Neural cell (in vitro differentiated cells): ENCODE measurements at regions not wholly inside any gene's neighbourhood (a gene's known extent, or its start where the extent isn't known, plus 50 kb on each side); places are given as distances from the start of the nearest gene placed in this dataset.
A peak's percentile ranks its signal among the peaks of the same experiment; 100 is the strongest.

Experiments
- H2AFZ ChIP-seq: fragments of 200-600, 300-800 bp; sonication (generic), shearing (Covaris generic); 2 replicates; pipeline ENCODE4 v1.6.0; 2014; ENCODE audit warnings: low read depth, mild to moderate bottlenecking, antibody characterized with exemption, low read length, moderate library complexity
- H3F3A ChIP-seq: fragments of 200-600 bp; shearing (Covaris generic); 2 replicates; pipeline ENCODE4 v1.6.1; 2016; ENCODE audit warnings: mild to moderate bottlenecking, moderate library complexity, mixed read lengths, antibody characterized with exemption, low read length; ENCODE audit not compliant: insufficient read depth, poor library complexity, severe bottlenecking
- H3K27ac ChIP-seq: fragments of 200-600, 300-800 bp; sonication (generic), shearing (Covaris generic); 2 replicates; pipeline ENCODE4 v1.5.1; 2014; ENCODE audit warnings: mild to moderate bottlenecking, low read length, moderate library complexity
- H3K27me3 ChIP-seq: fragments of 300-800, 200-600 bp; sonication (generic), shearing (Covaris generic); 2 replicates; pipeline ENCODE4 v1.6.0; 2014; ENCODE audit warnings: mild to moderate bottlenecking, low read depth, low read length, moderate library complexity; ENCODE audit not compliant: insufficient read depth
- H3K36me3 ChIP-seq: fragments of 300-800, 200-600 bp; sonication (generic), shearing (Covaris generic); 2 replicates; pipeline ENCODE4 v1.5.1; 2014; ENCODE audit warnings: mild to moderate bottlenecking, antibody characterized with exemption, low read length, moderate library complexity; ENCODE audit not compliant: insufficient read depth
- H3K4me2 ChIP-seq: fragments of 300-800, 200-600 bp; sonication (generic), shearing (Covaris generic); 2 replicates; pipeline ENCODE4 v1.6.0; 2014; ENCODE audit warnings: mild to moderate bottlenecking, low read length
- H3K4me3 ChIP-seq: fragments of 300-800, 200-600 bp; sonication (generic), shearing (Covaris generic); 2 replicates; pipeline ENCODE4 v1.5.1; 2014; ENCODE audit warnings: mild to moderate bottlenecking, low read length, moderate library complexity
- H3K79me2 ChIP-seq: fragments of 200-600 bp; shearing (Covaris generic); replicated peaks from 2 replicates; pipeline ENCODE4 v1.6.0; 2014; ENCODE audit warnings: mild to moderate bottlenecking, low read length, moderate library complexity; ENCODE audit not compliant: insufficient read depth
- H3K9ac ChIP-seq: fragments of 300-800, 200-600 bp; sonication (generic), shearing (Covaris generic); 2 replicates; pipeline ENCODE4 v1.6.1; 2016; ENCODE audit warnings: mild to moderate bottlenecking, low read length, mixed read lengths
- H3K9me2 ChIP-seq: fragments of 200-600 bp; shearing (Covaris generic); 2 replicates; pipeline ENCODE4 v1.6.1; 2016; ENCODE audit warnings: mild to moderate bottlenecking, low read length, mixed read lengths; ENCODE audit not compliant: insufficient read depth
- H3K9me3 ChIP-seq: fragments of 200-600, 300-800 bp; sonication (generic), shearing (Covaris generic); 2 replicates; pipeline ENCODE4 v1.6.1; 2016; ENCODE audit warnings: mild to moderate bottlenecking, mixed run types, low read length, moderate library complexity, mixed read lengths
- H4K20me1 ChIP-seq: fragments of 200-600 bp; shearing (Covaris generic); 2 replicates; pipeline ENCODE4 v1.6.1; 2016; ENCODE audit warnings: mild to moderate bottlenecking, mixed run types; ENCODE audit not compliant: insufficient read depth
- CTCF ChIP-seq: fragments of 450-650 bp; IDR thresholded peaks from 2 replicates; pipeline ENCODE4 v1.5.1; 2014; ENCODE audit warnings: antibody characterized with exemption, mild to moderate bottlenecking, moderate library complexity; ENCODE audit not compliant: poor library complexity, severe bottlenecking
- EP300 ChIP-seq: fragments of 450-650 bp; conservative IDR thresholded peaks from 2 replicates; pipeline ENCODE4 v1.6.1; 2014; ENCODE audit warnings: antibody characterized with exemption, mild to moderate bottlenecking, moderate library complexity; ENCODE audit not compliant: poor library complexity, severe bottlenecking
- EZH2 ChIP-seq: fragments of 200-600, 300-800 bp; shearing (Covaris generic), sonication (generic); IDR thresholded peaks from 2 replicates; pipeline ENCODE4 v1.6.1; 2014; ENCODE audit warnings: antibody characterized with exemption, low read length, borderline replicate concordance, mild to moderate bottlenecking; ENCODE audit not compliant: insufficient read depth, poor library complexity, severe bottlenecking
- MXI1 ChIP-seq: fragments of 450-650 bp; conservative IDR thresholded peaks from 2 replicates; pipeline ENCODE4 v1.6.1; 2014; ENCODE audit warnings: antibody characterized with exemption, mild to moderate bottlenecking; ENCODE audit not compliant: poor library complexity, severe bottlenecking
- POLR2AphosphoS5 ChIP-seq: IDR thresholded peaks from 2 replicates; pipeline ENCODE4 v1.6.1; 2012
- RAD21 ChIP-seq: fragments of 450-650 bp; conservative IDR thresholded peaks from 2 replicates; pipeline ENCODE4 v1.6.1; 2014; ENCODE audit warnings: antibody characterized with exemption, mild to moderate bottlenecking, moderate library complexity
- SMC3 ChIP-seq: fragments of 450-650 bp; conservative IDR thresholded peaks from 2 replicates; pipeline ENCODE4 v1.6.1; 2014; ENCODE audit warnings: antibody characterized with exemption, mild to moderate bottlenecking, moderate library complexity; ENCODE audit not compliant: poor library complexity
- TAF1 ChIP-seq: IDR thresholded peaks from 2 replicates; pipeline ENCODE4 v1.6.1; 2012; ENCODE audit warnings: low read depth
- TF ChIP-seq, protein P1 (sequence below): IDR thresholded peaks from 2 replicates; pipeline ENCODE4 v1.6.1; 2012; ENCODE audit warnings: borderline replicate concordance

- H3K36me3 ChIP-seq, result no peaks in the 10 kb centered on the region
- H3K27ac ChIP-seq, result no peak overlapping the region
- TF ChIP-seq EP300 (no peak), POLR2AphosphoS5 (no peak), MXI1 (no peak), CTCF (peak; percentile 75), RAD21 (peak; percentile 74), SMC3 (peak; percentile 74), EZH2 (no peak), TAF1 (no peak)
- TF ChIP-seq, protein P1, sequence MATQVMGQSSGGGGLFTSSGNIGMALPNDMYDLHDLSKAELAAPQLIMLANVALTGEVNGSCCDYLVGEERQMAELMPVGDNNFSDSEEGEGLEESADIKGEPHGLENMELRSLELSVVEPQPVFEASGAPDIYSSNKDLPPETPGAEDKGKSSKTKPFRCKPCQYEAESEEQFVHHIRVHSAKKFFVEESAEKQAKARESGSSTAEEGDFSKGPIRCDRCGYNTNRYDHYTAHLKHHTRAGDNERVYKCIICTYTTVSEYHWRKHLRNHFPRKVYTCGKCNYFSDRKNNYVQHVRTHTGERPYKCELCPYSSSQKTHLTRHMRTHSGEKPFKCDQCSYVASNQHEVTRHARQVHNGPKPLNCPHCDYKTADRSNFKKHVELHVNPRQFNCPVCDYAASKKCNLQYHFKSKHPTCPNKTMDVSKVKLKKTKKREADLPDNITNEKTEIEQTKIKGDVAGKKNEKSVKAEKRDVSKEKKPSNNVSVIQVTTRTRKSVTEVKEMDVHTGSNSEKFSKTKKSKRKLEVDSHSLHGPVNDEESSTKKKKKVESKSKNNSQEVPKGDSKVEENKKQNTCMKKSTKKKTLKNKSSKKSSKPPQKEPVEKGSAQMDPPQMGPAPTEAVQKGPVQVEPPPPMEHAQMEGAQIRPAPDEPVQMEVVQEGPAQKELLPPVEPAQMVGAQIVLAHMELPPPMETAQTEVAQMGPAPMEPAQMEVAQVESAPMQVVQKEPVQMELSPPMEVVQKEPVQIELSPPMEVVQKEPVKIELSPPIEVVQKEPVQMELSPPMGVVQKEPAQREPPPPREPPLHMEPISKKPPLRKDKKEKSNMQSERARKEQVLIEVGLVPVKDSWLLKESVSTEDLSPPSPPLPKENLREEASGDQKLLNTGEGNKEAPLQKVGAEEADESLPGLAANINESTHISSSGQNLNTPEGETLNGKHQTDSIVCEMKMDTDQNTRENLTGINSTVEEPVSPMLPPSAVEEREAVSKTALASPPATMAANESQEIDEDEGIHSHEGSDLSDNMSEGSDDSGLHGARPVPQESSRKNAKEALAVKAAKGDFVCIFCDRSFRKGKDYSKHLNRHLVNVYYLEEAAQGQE, result no peak
- H3F3A ChIP-seq, result no peaks in the 10 kb centered on the region
- no peak overlapping the region for H2AFZ ChIP-seq
- no peaks in the 10 kb centered on the region for H4K20me1 ChIP-seq
- no peaks in the 10 kb centered on the region for H3K9me2 ChIP-seq
- H3K9me3 ChIP-seq, result no peaks in the 10 kb centered on the region
- no peak overlapping the region for H3K4me2 ChIP-seq
- no peak overlapping the region for H3K4me3 ChIP-seq
- no peaks in the 10 kb centered on the region for H3K79me2 ChIP-seq
- H3K27me3 ChIP-seq, result no peaks in the 10 kb centered on the region
- no peak overlapping the region for H3K9ac ChIP-seq
Measured at GRCh38 chr14:48398675-48399282, 723.4 kb upstream of the MDGA2 start.

- H3K27me3 ChIP-seq, result no peaks in the 10 kb centered on the region
- TF ChIP-seq SMC3 (no peak), TAF1 (no peak), EZH2 (no peak), MXI1 (no peak), RAD21 (no peak), POLR2AphosphoS5 (no peak), EP300 (no peak), CTCF (no peak)
- TF ChIP-seq, protein P1, result no peak
- H3K9ac ChIP-seq, result no peak overlapping the region
- no peak overlapping the region for H3K27ac ChIP-seq
- H3K4me2 ChIP-seq, result no peak overlapping the region
- H4K20me1 ChIP-seq, result no peaks in the 10 kb centered on the region
- H3K9me2 ChIP-seq, result no peaks in the 10 kb centered on the region
- no peak overlapping the region for H3K4me3 ChIP-seq
- H3K79me2 ChIP-seq, result no peaks in the 10 kb centered on the region
- no peaks in the 10 kb centered on the region for H3K36me3 ChIP-seq
- no peak overlapping the region for H2AFZ ChIP-seq
- no peaks in the 10 kb centered on the region for H3K9me3 ChIP-seq
- no peaks in the 10 kb centered on the region for H3F3A ChIP-seq
Measured at GRCh38 chr14:48391661-48392060, 716.3 kb upstream of the MDGA2 start.
